HG02981 (cell line): ENCODE measurements at regions not wholly inside any gene's neighbourhood (a gene's known extent, or its start where the extent isn't known, plus 50 kb on each side); places are given as distances from the start of the nearest gene placed in this dataset.

ENCODE experiments used
- ATAC-seq: cut with Tn5 transposase; IDR thresholded peaks from one replicate; pipeline ENCODE4 v1.9.1; 2021; ENCODE audit warnings: mild to moderate bottlenecking, moderate library complexity; ENCODE audit not compliant: unreplicated experiment

DNA sequence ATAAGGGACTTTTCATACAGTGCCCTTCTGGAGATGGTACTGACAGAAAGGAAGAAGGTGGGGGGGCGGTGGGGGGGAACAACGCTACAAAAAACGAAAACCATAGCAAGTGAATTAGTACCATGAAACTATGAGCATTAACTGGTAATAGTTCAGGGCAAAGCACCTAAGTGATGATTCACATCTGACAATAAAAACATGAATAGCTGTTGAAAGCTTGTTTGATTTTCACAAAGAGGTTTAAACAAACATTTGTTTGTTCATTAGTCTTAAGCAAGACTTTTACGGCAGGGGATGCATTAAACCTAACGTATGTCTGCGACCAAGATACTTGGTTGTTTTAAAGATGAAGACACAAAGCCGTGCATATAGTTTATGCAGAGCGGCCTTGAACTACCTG, 177.5 kb downstream of the LMO4 start:
- no peak for ATAC-seq

DNA sequence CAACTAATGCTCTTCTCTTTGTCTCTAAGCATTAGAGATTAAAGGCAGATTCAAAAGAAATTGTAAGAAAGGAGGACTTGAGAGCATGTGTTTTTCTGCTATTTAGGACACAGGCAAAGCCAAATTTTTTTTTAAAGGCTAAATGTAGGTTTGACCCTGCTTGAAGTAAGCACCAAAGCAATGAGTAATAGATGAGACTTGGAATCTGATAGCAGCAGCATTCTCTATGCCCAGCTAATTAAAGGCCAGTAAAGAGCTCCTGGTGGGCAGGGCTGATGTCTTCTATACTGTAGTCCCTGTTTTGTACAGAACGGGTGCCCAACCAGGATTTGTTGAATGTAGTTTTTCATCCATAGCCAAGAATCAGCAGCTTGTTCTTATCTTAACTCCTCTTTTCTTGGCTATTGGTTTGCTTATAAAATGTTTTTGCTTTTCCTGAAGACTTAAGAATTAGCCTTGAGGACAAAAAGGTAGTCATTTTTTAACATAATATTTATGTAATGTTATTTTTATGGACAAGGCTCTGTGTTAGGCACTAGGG, 179.6 kb downstream of the LMO4 start:
- no peak for ATAC-seq

DNA sequence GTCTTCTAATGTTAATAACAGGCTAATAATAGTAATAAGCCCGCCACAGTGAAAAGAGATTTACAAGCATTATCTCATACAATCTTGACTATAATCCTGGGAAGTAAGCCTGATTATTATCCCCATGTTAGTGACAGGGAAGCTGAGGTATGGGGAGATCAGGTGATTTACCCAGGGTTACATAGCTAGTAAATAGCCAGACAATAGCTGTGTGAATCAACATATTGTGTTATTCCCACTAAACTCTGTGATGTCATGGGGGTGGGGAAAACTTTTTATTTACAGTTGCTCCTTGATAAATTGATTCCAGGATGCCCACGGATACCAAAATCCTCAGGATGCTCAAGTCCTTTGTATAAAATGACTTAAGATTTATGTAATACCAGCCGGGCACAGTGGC, 181.9 kb downstream of the LMO4 start:
- no peak for ATAC-seq

DNA sequence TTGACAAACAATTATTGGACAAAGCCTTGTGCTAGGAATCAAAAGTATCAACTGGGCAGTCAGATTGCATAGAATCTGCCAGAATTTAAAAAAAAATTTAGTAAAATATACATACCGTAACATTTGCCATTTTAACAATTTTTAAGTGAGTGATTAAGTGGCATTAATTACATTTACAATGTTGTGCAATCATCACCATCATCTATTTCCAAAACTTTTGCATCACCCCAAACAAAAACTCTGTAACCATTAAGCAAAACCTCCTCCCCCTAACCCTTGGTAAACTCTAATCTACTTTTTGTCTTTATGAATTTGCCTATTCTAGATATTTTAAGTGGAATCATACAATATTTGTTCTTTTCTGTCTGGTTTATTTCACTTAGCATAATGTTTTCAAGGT, 182.8 kb downstream of the LMO4 start:
- ATAC-seq: no peak

DNA sequence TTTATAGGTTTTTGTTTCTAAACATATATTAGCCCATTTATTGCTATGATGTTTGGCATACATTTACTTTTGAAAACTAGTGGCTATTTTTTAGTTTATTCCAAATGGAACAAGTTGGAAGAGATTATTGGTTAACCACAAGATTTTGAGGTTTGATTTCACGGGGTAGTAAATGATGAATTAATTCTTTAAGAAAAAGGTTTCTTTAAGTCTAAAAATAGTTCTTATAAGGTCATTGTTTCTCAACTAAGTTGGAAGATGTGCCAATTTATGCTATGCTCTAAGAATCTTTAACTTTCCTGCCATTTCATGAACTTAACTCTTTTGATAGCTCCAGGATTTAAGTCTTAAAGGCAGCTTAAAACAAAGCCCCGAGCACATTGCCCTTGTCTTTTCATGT, 183.8 kb downstream of the LMO4 start:
- ATAC-seq: no peak

DNA sequence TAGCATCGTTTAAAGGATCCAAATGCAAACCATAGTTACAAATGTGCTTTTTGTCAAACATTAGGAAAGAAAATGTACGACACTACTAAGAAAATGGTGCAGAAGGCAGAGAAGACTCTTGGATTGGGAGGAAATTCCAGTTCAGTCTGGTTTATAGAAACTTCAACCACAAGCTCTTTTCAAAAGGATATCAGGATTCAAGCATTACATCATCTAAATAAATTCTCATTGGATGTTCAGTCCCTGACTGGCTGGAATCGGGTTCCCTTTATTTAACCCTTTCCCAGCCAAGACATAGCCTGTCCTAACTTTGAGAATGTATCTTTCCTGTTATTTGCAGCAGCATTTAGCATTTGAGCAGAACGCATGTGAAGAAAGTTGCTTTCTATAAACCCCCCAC, 184.6 kb downstream of the LMO4 start:
- no peak for ATAC-seq

DNA sequence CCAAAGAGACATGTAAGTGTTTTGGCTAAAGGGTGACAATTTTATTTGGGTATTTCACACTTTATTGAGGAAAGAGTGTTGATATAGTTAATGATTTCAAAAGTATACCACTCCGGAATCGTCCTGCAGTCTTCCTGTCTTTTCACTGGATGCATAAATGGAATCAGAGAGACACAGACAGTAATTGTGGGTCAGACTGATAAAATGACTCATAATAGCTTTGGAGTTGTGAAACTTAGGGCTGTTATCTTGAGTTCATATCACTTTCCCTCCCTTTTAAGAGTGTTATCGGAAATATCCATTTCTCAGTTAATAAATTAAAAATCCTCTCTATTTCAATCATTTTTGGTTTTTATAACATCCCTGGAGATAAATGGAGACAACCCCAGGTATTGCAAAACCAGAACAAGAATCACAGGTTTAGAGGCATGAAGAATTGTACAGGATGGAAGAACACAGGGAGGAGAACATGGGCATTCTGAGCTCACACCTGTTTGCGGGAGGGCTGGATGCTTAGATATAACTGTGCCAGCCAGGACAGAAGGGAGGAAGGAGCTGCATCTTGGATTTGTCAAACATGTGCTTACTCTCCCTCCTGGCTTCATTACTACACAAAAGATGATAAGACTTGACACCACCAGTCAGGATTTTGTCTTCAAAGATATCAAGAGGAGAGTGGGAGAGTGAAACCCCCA, 185.4 kb downstream of the LMO4 start:
- no peak for ATAC-seq

DNA sequence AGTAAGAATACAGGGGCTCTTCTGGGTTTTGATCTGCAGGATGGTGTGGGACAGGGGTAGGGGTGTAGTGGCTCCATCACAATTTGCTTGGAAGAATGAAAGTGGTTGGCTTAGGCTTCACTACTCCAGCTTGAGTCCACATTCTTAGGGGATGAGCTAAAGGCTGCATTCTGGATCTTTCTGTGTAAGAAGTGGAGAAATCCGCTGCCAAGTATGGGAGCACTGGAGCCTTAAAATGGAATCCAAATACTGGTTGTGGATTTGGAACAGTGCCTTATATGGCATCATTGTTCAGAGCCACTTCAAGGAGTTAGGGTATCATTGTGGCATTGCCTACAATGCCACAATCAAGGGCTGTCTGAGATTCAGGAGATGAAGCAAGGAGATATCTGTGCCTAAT, 187.1 kb downstream of the LMO4 start:
- no peak for ATAC-seq

DNA sequence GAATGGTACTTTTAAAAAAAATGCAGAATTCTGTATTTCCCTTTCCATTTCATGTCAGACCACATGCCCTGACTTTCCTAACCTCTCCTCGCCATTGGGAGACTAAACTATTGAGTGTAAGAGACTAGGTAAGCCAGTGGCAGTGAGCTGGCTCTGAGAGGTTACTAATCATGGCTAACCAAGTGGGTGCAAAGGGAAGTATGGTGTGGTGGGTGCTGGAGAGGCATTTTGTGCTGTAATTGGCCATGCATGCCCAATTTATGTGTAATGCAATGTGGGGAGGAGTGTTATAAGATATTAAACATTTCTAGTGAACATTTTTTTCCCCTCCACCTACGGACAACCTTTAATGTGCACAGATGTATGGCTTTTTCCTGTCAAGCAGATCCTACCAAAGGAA, 190.1 kb downstream of the LMO4 start:
- no peak for ATAC-seq

DNA sequence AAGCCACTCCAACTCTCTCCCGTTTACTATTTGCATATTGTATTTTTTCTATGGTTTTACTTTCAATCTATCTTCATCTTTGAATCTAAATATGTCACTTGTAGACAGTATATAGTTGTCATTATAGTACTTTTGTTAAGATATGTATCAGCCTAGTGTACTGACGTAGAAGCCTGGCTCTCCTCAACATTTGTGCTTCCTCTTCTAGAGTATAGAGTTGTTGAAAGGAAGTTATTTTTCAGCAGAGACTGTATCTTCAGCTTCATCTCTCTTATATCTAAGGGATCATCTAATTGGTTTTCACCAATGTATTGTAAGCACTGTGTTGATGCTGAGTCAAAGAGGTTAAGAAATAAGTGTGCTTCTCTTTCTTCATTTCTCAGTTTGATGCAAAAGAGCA, 192.8 kb downstream of the LMO4 start:
- ATAC-seq: no peak

DNA sequence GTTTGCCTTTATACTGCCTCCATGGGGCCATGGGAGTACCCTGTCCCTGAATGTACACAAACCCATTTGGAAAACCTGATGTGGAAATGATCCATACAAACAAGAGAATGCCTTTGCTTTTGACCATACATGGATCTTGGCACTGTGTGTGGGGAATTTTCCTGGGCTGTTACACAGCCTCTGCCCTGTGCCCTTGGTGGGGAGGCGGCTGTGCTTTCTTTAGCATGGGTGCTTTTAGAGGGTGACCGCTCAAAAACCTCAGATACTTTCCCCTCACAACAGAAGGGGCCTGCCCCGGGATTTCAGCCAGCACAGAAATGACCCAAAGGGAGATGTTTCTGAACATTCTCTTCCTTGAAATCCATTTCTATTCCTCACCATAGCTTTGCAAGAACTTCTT, 194.8 kb downstream of the LMO4 start:
- no peak for ATAC-seq

DNA sequence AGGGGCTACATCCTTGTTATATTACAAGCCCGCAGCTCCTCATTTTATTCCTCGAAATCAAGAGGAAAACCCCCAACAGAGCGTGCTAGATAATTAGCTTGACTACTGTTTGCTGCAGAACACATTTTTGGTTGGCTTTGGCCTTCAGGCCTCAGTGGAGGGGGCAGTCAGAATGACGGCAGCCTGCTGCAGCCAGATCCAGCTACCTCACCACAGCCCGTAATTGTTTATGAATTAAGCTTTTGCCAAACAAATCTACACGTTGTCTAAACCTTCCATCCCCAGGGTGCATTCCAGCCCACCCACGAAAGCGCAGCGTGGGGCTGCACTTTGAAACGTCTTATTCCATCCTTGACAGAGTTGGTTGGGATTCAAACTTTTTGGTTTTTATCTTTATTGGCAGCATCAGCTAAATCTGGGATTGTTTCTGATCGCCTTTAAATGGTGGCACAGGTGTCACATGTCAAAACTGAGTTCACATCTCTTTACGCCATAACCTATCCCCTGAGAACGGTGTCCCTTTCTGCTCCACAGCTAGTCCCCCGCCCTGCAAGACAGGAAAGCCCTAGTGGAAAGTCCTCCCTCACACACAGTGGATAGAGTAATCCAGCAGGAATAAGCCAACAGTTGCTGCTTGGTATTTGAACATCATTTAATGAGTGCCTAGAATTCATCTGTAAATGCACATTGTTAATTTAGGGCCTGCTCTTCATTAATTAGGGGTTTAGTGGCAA, 195.5 kb downstream of the LMO4 start:
- ATAC-seq: no peak

DNA sequence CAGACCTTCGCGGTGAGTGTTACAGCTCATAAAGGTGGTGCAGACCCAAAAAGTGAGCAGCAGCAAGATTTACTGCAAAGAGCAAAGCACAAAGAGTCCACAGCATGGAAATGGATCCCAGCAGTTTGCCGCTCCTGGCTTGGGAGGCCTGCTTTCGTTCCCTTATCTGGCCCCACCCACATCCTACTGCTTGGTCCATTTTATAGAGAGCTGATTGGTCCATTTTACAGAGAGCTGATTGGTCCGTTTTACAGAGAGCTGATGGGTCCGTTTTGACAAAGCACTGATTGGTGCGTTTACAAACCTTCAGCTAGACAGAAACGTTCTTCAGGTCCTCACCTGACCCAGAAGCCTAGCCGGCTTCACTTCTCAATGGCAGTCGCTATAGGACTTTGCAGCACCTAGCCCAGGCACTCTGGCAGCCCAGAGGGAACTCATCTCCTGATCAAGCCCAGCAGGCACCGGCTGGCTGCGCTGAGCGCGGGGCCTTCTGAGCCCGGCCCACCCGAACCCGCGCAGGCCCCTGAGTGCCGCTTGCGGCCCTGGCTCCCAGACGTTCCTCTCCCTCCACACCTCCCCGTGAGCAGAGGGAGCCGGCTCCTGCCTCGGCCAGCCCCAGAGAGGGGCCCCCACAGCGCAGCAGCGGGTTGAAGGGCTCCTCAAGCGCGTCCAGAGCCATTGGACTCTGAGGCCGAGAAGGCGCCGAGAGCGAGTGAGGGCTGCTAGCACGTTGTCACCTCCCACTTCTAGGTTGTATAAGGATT, 200.3 kb downstream of the LMO4 start:
- ATAC-seq: no peak

DNA sequence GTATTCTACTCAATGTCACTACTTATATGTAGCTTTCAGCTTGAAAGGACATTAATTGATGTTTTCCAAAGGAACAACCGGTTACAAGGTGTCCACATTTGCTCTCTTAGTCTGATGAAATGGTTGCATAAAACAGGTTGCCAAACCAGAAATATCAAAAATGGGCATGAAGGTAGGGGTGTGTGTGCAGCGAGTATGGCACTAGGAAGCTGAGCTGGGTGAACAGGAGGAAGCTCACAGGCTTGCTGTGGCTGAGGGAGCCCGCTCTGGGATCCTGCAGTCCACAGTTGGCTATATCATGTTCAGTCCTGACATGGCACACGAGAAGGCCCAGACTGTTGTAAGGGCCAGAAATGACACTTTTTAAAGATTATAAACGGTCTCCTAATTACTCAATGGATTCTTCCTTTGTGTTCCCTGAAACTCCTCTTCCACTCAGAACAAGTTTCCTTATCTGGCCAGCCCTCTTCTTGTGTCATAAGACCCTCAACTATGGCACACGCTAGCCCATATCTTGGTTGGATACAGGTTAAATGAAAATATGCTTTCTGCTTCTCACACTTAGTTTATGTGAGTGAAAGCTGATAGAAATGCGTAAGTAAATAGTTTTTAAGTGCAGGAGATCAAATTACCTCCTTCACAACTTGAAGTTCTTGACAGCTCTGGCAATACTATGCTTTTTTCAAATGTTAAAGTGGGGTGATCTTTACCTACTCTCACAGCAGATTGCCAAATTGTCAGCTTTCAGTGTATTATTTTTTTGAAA, 201.5 kb downstream of the LMO4 start:
- no peak for ATAC-seq

DNA sequence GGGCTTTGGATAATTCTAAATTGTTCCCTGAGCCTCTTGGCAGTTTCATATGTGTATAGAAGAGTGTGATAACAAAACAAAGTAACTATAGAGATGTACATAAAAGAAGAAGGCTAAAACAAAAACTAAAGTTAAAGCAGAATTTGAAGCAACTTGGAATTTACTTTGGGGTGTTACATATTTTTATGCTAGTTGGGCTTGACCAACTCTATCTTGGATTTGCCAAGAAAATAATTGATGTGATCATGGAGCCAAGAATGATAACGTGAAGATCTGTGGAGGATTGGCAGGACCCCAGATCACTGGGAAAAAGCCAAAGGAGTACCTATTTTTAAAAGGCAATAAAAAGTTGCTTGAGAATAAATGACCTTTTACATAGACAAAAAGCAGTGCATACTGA, 206.9 kb downstream of the LMO4 start:
- no peak for ATAC-seq

DNA sequence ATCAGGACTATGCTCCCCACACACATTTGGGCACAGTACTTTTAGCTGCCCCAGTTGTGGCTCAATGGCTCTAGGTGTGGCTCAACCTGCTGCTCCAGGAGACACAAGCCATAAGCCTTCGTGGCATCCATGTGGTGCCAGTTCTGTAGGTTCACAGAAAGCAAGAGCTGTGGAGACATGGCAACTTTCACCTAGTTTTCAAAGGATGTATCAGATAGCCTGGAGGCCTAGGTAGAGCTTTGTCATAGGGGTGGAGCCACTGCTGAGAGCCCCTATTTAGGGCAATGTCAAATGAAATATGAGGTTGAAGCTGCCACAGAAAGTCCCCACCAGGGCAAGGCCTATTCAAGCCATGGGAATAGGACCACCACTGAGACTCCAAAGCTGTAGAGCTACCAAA, 210.5 kb downstream of the LMO4 start:
- ATAC-seq: no peak

DNA sequence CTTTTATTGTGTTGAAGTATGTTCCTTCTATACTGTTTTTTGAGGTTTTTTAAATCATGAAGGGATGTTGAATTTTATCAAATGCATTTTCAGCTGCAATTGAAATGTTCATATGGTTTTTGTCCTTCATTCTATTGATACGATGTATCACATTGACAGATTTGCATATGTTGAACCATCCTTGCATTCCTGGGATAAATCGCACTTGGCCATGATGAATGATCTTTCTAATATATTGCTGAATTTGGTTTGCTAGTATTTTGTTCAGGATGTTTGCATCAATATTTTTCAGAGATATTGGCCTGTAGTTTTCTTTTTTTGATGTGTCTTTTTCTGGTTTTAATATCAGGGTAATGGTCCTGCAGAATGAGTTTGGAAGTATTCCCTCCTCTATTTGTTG, 214.0 kb downstream of the LMO4 start:
- ATAC-seq: no peak

DNA sequence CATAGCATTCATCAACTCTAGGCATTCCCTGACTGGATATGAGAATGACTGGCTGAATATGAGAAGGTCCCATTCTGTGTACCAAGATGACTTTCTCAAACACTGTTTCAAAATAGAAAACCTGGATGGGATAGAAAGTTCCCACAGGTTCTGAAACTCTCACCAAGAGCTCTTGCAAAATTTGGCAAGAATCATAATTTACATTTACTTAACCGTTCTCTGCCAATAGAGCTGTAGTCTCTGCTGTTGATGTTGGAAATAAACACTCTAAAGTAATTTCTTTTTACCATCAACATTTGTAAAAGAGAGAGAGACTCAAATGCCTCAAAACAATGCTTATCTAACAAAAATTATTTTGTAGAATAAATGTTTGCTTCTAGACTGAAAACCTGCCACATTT, 221.1 kb downstream of the LMO4 start:
- ATAC-seq: no peak

DNA sequence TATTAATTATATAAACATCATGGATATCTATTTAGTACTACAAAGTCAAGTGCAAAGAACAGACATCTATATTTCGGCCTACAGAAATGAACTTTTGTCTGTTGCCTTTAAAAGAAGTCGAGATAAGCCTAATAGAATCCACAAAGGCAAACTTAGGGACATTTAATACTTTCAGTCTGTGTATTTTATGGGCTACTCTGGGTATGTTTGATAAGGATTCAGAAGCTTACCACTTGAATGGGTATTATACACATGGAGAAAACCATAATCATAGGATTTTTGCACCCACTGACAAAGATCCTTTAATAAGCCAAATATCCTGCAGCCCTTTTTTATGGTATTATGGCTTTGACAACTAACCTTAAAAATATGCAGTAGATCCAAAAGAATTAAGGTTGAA, 224.8 kb downstream of the LMO4 start:
- ATAC-seq: no peak

DNA sequence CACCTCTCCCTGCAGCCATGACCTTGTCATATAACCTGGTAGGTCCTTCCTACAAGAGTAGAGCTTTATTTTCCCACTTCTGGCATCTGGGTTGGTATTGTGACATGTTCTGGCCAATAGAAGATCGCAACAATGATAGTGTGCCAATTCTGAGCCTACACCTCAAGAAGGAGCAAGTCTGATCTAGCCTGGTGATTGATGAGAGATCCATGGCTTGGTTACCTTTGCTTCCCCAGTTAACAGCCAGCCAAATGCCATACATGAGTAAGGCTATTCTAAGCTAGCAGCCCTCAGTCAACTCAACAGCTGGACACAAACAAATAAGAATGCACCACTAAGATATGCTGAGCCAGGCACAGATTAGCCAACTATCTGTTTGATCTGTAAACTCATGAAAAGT, 226.7 kb downstream of the LMO4 start:
- no peak for ATAC-seq

DNA sequence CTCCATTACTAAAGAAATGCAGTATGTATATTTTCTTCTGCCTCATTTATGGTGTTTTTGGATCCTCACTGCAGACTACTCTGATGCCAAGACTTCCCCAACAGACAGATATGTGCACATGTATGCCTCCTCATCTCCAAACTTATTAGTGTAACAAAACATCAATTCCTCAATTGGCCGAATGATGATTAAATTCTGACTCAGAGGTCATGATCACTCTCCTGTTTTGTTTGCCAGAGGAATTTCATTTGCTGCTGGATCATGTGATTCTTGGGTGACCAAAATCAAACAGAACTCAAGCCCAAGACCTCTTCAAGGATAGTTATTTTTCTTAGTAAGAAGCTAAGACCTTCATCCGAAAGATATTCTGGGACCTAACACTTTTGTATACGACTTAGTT, 227.6 kb downstream of the LMO4 start:
- ATAC-seq: no peak
